K562 (cell line): ENCODE measurements at regions not wholly inside any gene's neighbourhood (a gene's known extent, or its start where the extent isn't known, plus 50 kb on each side); places are given as distances from the start of the nearest gene placed in this dataset.

Source experiments
- ATAC-seq: fragments of 200-7000 bp; cut with Tn5 transposase; 3 replicates; pipeline ENCODE4 v1.9.1; 2020; ENCODE audit warnings: moderate library complexity
- BruUV-seq: library from RNA; stranded (reverse); fragments of 400-500 nt; replicated peaks from 2 replicates; lab custom pipeline; 2021; lab: Mats Ljungman, UMichigan
- CTCF ChIA-PET: fragments of 300-600 bp; formaldehyde crosslinking; extraction: SDS; loops from one replicate; lab custom pipeline; 2021; ENCODE audit warnings: low intra/inter-chr PET ratio; lab: Yijun Ruan, JAX
- POLR2A ChIA-PET: fragments of 300-600, 350-650 bp; sonication (Branson Sonifier 250); formaldehyde crosslinking; extraction: SDS; loops from one replicate; lab custom pipeline; 2021; ENCODE audit warnings: antibody characterized with exemption, inconsistent platforms; lab: Yijun Ruan, JAX
- DNase-seq, 4 experiments: peaks; one replicate each; pipeline versions ENCODE4 v3.0.0 to v3.0.0-alpha.2; 2011 to 2018; ENCODE audit warnings: low spot score in 3 of 4, mixed read lengths in 3 of 4; ENCODE audit errors: extremely low read depth in 1 of 4
- FAIRE-seq: peaks from 2 replicates; lab custom pipeline; 2011; peaks lifted over from hg19 to GRCh38; lab: Jason Lieb, UNC
- H2AFZ ChIP-seq: 2 replicates; pipeline ENCODE4 v1.6.0; 2011; ENCODE audit warnings: low read depth, low read length, control low read depth, inconsistent platforms
- H3K27ac ChIP-seq: fragments of 200-600 bp; 3 replicates; pipeline ENCODE4 v1.8.0; 2011; ENCODE audit warnings: low read depth, mild to moderate bottlenecking, control low read depth, inconsistent platforms, low read length, moderate library complexity, mixed read lengths; ENCODE audit errors: extremely low read depth
- H3K27me3 ChIP-seq, 2 experiments: fragments of 300-600 bp in 1 of 2; 2 replicates in 1 of 2; 3 replicates in 1 of 2; pipeline versions ENCODE4 v1.6.0 to v1.8.0; 2011; ENCODE audit warnings: inconsistent platforms in 2 of 2, low read length in 2 of 2, mild to moderate bottlenecking in 1 of 2, mixed read lengths in 1 of 2, moderate library complexity in 1 of 2; ENCODE audit not compliant: control insufficient read depth in 2 of 2, insufficient read depth in 2 of 2
- H3K36me3 ChIP-seq: fragments of 300-600 bp; 3 replicates; pipeline ENCODE4 v1.8.0; 2011; ENCODE audit warnings: mild to moderate bottlenecking, low read length, inconsistent platforms; ENCODE audit not compliant: control insufficient read depth, insufficient read depth
- H3K4me1 ChIP-seq, 2 experiments: fragments of 200-600 bp in 1 of 2; replicated peaks in 1 of 2; 2 replicates in 1 of 2; 3 replicates in 1 of 2; pipeline versions ENCODE4 v1.5.1 to v1.8.0; 2011; ENCODE audit warnings: inconsistent platforms in 2 of 2, low read length in 2 of 2, mild to moderate bottlenecking in 1 of 2, mixed read lengths in 1 of 2, moderate library complexity in 1 of 2; ENCODE audit not compliant: control insufficient read depth in 2 of 2, insufficient read depth in 2 of 2
- H3K4me2 ChIP-seq: 2 replicates; pipeline ENCODE4 v1.6.1; 2011; ENCODE audit warnings: low read length, control low read depth, inconsistent platforms, mixed read lengths; ENCODE audit not compliant: insufficient read depth
- H3K4me3 ChIP-seq: fragments of 200-600 bp; sonication (generic), shearing (Covaris generic); 2 replicates; pipeline ENCODE4 v1.5.1; 2016; ENCODE audit warnings: control low read depth, inconsistent platforms
- H3K79me2 ChIP-seq: fragments of 200-600 bp; 3 replicates; pipeline ENCODE4 v1.8.0; 2011; ENCODE audit warnings: low read length, inconsistent platforms; ENCODE audit not compliant: control insufficient read depth, insufficient read depth
- H3K9ac ChIP-seq, 2 experiments: 2 replicates each; pipeline versions ENCODE4 v1.6.0 to v1.6.1; 2011; ENCODE audit warnings: low read depth in 2 of 2, low read length in 2 of 2, control low read depth in 1 of 2, inconsistent platforms in 1 of 2, mild to moderate bottlenecking in 1 of 2, mixed read lengths in 1 of 2; ENCODE audit not compliant: insufficient read depth in 1 of 2
- H3K9me1 ChIP-seq: one replicate; pipeline ENCODE4 v1.6.0; 2011; ENCODE audit warnings: inconsistent platforms, mild to moderate bottlenecking, low read length, moderate library complexity; ENCODE audit not compliant: control insufficient read depth, insufficient read depth
- H3K9me3 ChIP-seq: replicated peaks from 2 replicates; pipeline ENCODE4 v1.5.1; 2011; ENCODE audit warnings: low read depth, low read length, inconsistent platforms; ENCODE audit not compliant: control insufficient read depth, insufficient read depth
- H4K20me1 ChIP-seq: replicated peaks from 2 replicates; pipeline ENCODE4 v1.6.1; 2011; ENCODE audit warnings: low read length, inconsistent platforms, mixed read lengths; ENCODE audit not compliant: control insufficient read depth, insufficient read depth
- CBX1 ChIP-seq: sonication (generic); IDR thresholded peaks from 2 replicates; pipeline ENCODE4 v1.6.1; 2016; ENCODE audit warnings: antibody characterized with exemption, low read depth, mild to moderate bottlenecking
- FOXP1 ChIP-seq: sonication (generic); formaldehyde crosslinking; IDR thresholded peaks from 2 replicates; pipeline ENCODE4 v1.8.0; 2022; ENCODE audit warnings: mild to moderate bottlenecking, missing genetic modification reagents
- ZNF133 ChIP-seq: fragments of 250-450 bp; sonication (Bioruptor Pico); IDR thresholded peaks from 2 replicates; pipeline ENCODE4 v1.4.0; 2020; ENCODE audit warnings: mild to moderate bottlenecking
- WGBS: fragments of 100-300 bp; shearing (Covaris generic); methylation state at CpG from one replicate; pipeline ENCODE4 v1.1.6; 2016; ENCODE audit warnings: low coverage, mixed read lengths; ENCODE audit not compliant: insufficient coverage; ENCODE audit errors: missing lambda C conversion rate; 5-methylcytosine and 5-hydroxymethylcytosine counted together
- in situ Hi-C: fragments of 300-500 bp; cut with MboI; formaldehyde crosslinking; loops from 4 replicates; pipeline ENCODE4 v1.15.0; 2018; ENCODE audit warnings: inconsistent platforms, mixed read lengths
- intact Hi-C: fragments of 100-400 bp; cut with micrococcal nuclease; formaldehyde crosslinking; loops from 2 replicates; pipeline ENCODE4 v1.14.2; 2022
- TF ChIP-seq, protein P1 (sequence below): fragments of 250-450 bp; sonication (Bioruptor Pico); IDR thresholded peaks from 2 replicates; pipeline ENCODE4 v1.8.0; 2022; ENCODE audit warnings: inconsistent platforms, mild to moderate bottlenecking, moderate library complexity, borderline replicate concordance
- TF ChIP-seq, protein P2 (sequence below): fragments of 450-650 bp; formaldehyde crosslinking; IDR thresholded peaks from 2 replicates; pipeline ENCODE4 v1.4.0; 2022; ENCODE audit warnings: missing genetic modification characterization

DNA sequence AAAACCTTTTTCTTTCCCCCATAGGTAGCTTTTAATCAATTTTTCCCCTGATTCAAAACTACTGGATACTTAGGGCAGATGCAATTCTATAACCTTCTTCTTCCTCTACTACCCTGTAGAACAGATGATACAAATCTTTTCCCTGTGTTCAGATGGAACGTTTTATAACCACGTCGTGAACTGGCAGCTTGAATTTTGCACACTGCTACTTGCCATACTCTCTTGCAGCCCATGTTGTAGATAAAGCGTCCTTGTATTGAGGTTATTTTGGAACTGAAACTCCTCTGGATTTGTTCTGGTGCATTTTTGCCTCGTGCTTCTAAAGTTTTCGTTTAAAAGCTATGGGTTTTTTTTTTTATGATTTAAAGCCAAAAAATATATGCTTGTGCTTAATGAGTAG is 440.2 kb downstream of the RFPL4B start:
- Histone ChIP-seq H3K9ac (no peak overlapping the region), H3K79me2 (no peaks in the 10 kb centered on the region), H2AFZ (no peak overlapping the region), H4K20me1 (no peaks in the 10 kb centered on the region), H3K4me3 (no peak overlapping the region), H3K4me2 (no peak overlapping the region), H3K27ac (no peak overlapping the region), H3K27me3 (no peaks in the 10 kb centered on the region), H3K4me1 (no peaks in the 10 kb centered on the region), H3K9me3 (no peaks in the 10 kb centered on the region), H3K36me3 (no peaks in the 10 kb centered on the region), H3K9me1 (no peaks in the 10 kb centered on the region)
- CTCF ChIA-PET = no interaction called here
- in situ Hi-C loops = no loop called here
- no peak for DNase-seq
- FAIRE-seq = no peak
- 0% methylated on average over 6 of the region's 6 CpGs for WGBS
- TF ChIP-seq, protein P1, sequence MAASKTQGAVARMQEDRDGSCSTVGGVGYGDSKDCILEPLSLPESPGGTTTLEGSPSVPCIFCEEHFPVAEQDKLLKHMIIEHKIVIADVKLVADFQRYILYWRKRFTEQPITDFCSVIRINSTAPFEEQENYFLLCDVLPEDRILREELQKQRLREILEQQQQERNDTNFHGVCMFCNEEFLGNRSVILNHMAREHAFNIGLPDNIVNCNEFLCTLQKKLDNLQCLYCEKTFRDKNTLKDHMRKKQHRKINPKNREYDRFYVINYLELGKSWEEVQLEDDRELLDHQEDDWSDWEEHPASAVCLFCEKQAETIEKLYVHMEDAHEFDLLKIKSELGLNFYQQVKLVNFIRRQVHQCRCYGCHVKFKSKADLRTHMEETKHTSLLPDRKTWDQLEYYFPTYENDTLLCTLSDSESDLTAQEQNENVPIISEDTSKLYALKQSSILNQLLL (CRISPR knock-in tag) = no peak
- TF ChIP-seq CBX1 = no peak
- TF ChIP-seq, protein P2, sequence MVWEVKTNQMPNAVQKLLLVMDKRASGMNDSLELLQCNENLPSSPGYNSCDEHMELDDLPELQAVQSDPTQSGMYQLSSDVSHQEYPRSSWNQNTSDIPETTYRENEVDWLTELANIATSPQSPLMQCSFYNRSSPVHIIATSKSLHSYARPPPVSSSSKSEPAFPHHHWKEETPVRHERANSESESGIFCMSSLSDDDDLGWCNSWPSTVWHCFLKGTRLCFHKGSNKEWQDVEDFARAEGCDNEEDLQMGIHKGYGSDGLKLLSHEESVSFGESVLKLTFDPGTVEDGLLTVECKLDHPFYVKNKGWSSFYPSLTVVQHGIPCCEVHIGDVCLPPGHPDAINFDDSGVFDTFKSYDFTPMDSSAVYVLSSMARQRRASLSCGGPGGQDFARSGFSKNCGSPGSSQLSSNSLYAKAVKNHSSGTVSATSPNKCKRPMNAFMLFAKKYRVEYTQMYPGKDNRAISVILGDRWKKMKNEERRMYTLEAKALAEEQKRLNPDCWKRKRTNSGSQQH (CRISPR knock-in tag) = no peak
- TF ChIP-seq ZNF133 (CRISPR knock-in tag) = no peak
- no peak for TF ChIP-seq FOXP1 (CRISPR knock-in tag)
- ATAC-seq = no peak
- POLR2A ChIA-PET = no interaction called here
- intact Hi-C loops = no loop called here
- BruUV-seq = no TSS peak
